ENCODE measurements at regions not wholly inside any gene's neighbourhood (a gene's known extent, or its start where the extent isn't known, plus 50 kb on each side); places are given as distances from the start of the nearest gene placed in this dataset.
"Not testable (repeated sequence)": the region's sequence is repeated elsewhere in the genome, so short reads cannot be mapped to it uniquely, and the experiment has no call there.

DNA sequence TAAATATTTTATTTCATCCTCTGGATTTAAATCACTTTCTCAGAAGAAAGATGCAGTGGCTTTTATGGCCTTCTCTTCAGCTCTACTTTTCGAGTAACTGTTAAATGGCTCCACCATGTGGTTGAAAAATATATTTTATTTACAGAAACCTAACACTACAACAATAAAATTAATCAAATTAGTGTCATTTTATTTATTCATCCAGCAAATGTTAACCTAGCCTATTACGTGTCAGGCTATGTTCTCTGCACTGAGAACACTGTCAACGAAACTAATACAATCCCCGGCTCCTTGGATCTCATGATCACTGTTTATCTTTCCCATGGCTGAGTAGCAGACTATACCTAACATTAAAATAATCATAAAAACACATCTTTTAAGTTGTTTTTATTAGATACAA, 148.0 kb upstream of the OSTN start:
- DNase-seq = no peak
- Mint-ChIP-seq H3K27ac (no peak overlapping the region), H3K9me3 (peaks cover 0 to 2% (median 0%) of the 10 kb centered on the region in 8 donors), H3K36me3 (no peaks in the 10 kb centered on the region), H3K4me3 (no peak overlapping the region), H3K27me3 (no peaks in the 10 kb centered on the region), H3K4me1 (no peaks in the 10 kb centered on the region)
- Histone ChIP-seq H3K9me3 (ENCODE audit: control insufficient read depth in 1 of 2, low read length in 2 of 2) (no peaks in the 10 kb centered on the region), H3K4me1 (ENCODE audit: insufficient read depth, low read length) (no peaks in the 10 kb centered on the region), H3K4me3 (ENCODE audit: low read length in 2 of 2) (no peak overlapping the region), H3K27me3 (ENCODE audit: insufficient read depth, low read length) (no peaks in the 10 kb centered on the region), H3K36me3 (ENCODE audit: insufficient read depth, low read length) (no peaks in the 10 kb centered on the region), H3K27ac (ENCODE audit: low read depth, low read length) (no peak overlapping the region)
- POLR2A ChIA-PET (ENCODE audit: partially characterized antibody) = no interaction called here
- CTCF ChIA-PET (ENCODE audit: partially characterized antibody) = interaction anchor here (1.3 to 4.4 kb wide), 3 partner anchors 22 to 167 kb away, joined by 3 to 81 read pairs (median 3); no protein-coding TSS in a partner anchor
- intact Hi-C loops (cut with micrococcal nuclease) = no loop called here

DNA sequence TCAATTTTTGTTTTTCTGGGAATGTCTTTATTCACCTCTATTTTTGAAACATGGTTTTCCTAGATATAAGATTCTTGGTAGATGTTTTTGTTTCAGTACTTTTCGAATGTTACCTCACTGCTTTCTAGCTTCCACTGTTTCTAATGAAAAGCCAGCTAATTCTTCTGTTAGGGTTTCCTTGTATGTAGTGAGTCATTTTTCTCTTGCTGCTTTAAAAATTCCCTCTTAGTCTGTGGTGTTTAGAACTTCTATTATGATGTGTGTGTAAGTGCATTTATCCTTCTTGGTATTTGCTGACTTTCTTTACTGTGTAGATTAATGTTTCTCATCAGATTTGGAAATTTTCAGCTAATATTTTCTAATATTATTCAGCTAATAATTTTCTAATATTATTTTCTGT, 151.1 kb upstream of the OSTN start:
- H3K4me1 Mint-ChIP-seq = no peaks in the 10 kb centered on the region
- no peak for DNase-seq
- H3K36me3 Mint-ChIP-seq = no peaks in the 10 kb centered on the region
- H3K27ac ChIP-seq (ENCODE audit: low read depth, low read length) = no peak overlapping the region
- peaks cover 0 to 2% (median 0%) of the 10 kb centered on the region in 8 donors for H3K9me3 Mint-ChIP-seq
- no peaks in the 10 kb centered on the region for H3K27me3 Mint-ChIP-seq
- no peaks in the 10 kb centered on the region for H3K4me1 ChIP-seq (ENCODE audit: insufficient read depth, low read length)
- no peak overlapping the region for H3K27ac Mint-ChIP-seq
- H3K27me3 ChIP-seq (ENCODE audit: insufficient read depth, low read length) = no peaks in the 10 kb centered on the region
- H3K4me3 ChIP-seq (ENCODE audit: low read length in 2 of 2) = no peak overlapping the region
- no peak overlapping the region for H3K4me3 Mint-ChIP-seq
- intact Hi-C loops (cut with micrococcal nuclease) = no loop called here
- no peaks in the 10 kb centered on the region for H3K36me3 ChIP-seq (ENCODE audit: insufficient read depth, low read length)
- ChIA-PET CTCF (ENCODE audit: partially characterized antibody) (interaction anchor here (2.0 kb wide), 1 partner anchor 164 kb away, joined by 15 read pairs; no protein-coding TSS in a partner anchor), POLR2A (ENCODE audit: partially characterized antibody) (no interaction called here)
- no peaks in the 10 kb centered on the region for H3K9me3 ChIP-seq (ENCODE audit: control insufficient read depth in 1 of 2, low read length in 2 of 2)

DNA sequence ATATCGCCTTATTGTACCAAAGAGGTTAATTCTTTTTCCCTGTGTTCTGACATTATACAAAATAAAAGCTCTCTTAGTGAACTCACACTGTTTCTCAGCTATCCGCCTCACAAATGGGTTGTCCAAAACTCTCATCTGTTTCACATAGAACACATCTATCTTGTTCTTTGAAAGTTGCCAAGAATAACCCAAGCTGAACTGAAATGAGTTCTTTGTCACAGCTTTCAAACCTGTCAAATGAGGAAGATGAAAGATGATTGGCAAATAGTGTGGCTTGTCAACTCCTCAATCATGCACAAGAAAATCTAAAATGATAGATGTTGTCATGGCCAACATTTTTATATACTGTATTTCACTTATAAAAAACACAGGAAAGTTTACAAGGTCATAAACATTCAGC, 168.1 kb upstream of the OSTN start:
- no peak overlapping the region for H3K27ac Mint-ChIP-seq
- ChIA-PET CTCF (ENCODE audit: partially characterized antibody) (no interaction called here), POLR2A (ENCODE audit: partially characterized antibody) (no interaction called here)
- no peaks in the 10 kb centered on the region for H3K4me1 ChIP-seq (ENCODE audit: insufficient read depth, low read length)
- no peak overlapping the region for H3K27ac ChIP-seq (ENCODE audit: low read depth, low read length)
- H3K9me3 ChIP-seq (ENCODE audit: control insufficient read depth in 1 of 2, low read length in 2 of 2) = no peaks in the 10 kb centered on the region
- H3K4me3 ChIP-seq (ENCODE audit: low read length in 2 of 2) = no peak overlapping the region
- intact Hi-C loops (cut with micrococcal nuclease) = no loop called here
- no peaks in the 10 kb centered on the region for H3K4me1 Mint-ChIP-seq
- DNase-seq = no peak
- no peaks in the 10 kb centered on the region for H3K27me3 ChIP-seq (ENCODE audit: insufficient read depth, low read length)
- no peaks in the 10 kb centered on the region for H3K36me3 Mint-ChIP-seq
- no peak overlapping the region for H3K4me3 Mint-ChIP-seq
- no peaks in the 10 kb centered on the region for H3K27me3 Mint-ChIP-seq
- H3K36me3 ChIP-seq (ENCODE audit: insufficient read depth, low read length) = no peaks in the 10 kb centered on the region
- H3K9me3 Mint-ChIP-seq = no peaks in the 10 kb centered on the region

- Histone ChIP-seq H3K4me3 (ENCODE audit: low read length in 2 of 2) (no peak overlapping the region), H3K27ac (ENCODE audit: low read depth, low read length) (no peak overlapping the region), H3K27me3 (ENCODE audit: insufficient read depth, low read length) (no peaks in the 10 kb centered on the region), H3K4me1 (ENCODE audit: insufficient read depth, low read length) (no peaks in the 10 kb centered on the region), H3K36me3 (ENCODE audit: insufficient read depth, low read length) (no peaks in the 10 kb centered on the region), H3K9me3 (ENCODE audit: control insufficient read depth in 1 of 2, low read length in 2 of 2) (no peaks in the 10 kb centered on the region)
- no peaks in the 10 kb centered on the region for H3K27me3 Mint-ChIP-seq
- intact Hi-C loops (cut with micrococcal nuclease) = no loop called here
- POLR2A ChIA-PET (ENCODE audit: partially characterized antibody) = no interaction called here
- CTCF ChIA-PET (ENCODE audit: partially characterized antibody) = no interaction called here
- DNase-seq = no peak
- no peak overlapping the region for H3K4me3 Mint-ChIP-seq
- H3K27ac Mint-ChIP-seq = no peak overlapping the region
- H3K9me3 Mint-ChIP-seq = no peaks in the 10 kb centered on the region
- no peaks in the 10 kb centered on the region for H3K36me3 Mint-ChIP-seq
- H3K4me1 Mint-ChIP-seq = no peaks in the 10 kb centered on the region
Measured at GRCh38 chr3:191030491-191030890, 168.0 kb upstream of the GMNC start.

- Histone ChIP-seq H3K36me3 (ENCODE audit: insufficient read depth, low read length) (no peaks in the 10 kb centered on the region), H3K27me3 (ENCODE audit: insufficient read depth, low read length) (no peaks in the 10 kb centered on the region), H3K9me3 (ENCODE audit: control insufficient read depth in 1 of 2, low read length in 2 of 2) (no peaks in the 10 kb centered on the region), H3K4me3 (ENCODE audit: low read length in 2 of 2) (no peak overlapping the region), H3K27ac (ENCODE audit: low read depth, low read length) (no peak overlapping the region), H3K4me1 (ENCODE audit: insufficient read depth, low read length) (no peaks in the 10 kb centered on the region)
- intact Hi-C loops (cut with micrococcal nuclease) = no loop called here
- Mint-ChIP-seq H3K4me3 (no peak overlapping the region), H3K9me3 (no peaks in the 10 kb centered on the region), H3K36me3 (no peaks in the 10 kb centered on the region), H3K27me3 (no peaks in the 10 kb centered on the region), H3K27ac (no peak overlapping the region), H3K4me1 (no peaks in the 10 kb centered on the region)
- ChIA-PET POLR2A (ENCODE audit: partially characterized antibody) (no interaction called here), CTCF (ENCODE audit: partially characterized antibody) (interaction anchor here (0.6 kb wide), 1 partner anchor 691 kb away, joined by 3 read pairs; no protein-coding TSS in a partner anchor)
- DNase-seq = no peak
Measured at GRCh38 chr3:191026746-191027145, 164.3 kb upstream of the GMNC start.

DNA sequence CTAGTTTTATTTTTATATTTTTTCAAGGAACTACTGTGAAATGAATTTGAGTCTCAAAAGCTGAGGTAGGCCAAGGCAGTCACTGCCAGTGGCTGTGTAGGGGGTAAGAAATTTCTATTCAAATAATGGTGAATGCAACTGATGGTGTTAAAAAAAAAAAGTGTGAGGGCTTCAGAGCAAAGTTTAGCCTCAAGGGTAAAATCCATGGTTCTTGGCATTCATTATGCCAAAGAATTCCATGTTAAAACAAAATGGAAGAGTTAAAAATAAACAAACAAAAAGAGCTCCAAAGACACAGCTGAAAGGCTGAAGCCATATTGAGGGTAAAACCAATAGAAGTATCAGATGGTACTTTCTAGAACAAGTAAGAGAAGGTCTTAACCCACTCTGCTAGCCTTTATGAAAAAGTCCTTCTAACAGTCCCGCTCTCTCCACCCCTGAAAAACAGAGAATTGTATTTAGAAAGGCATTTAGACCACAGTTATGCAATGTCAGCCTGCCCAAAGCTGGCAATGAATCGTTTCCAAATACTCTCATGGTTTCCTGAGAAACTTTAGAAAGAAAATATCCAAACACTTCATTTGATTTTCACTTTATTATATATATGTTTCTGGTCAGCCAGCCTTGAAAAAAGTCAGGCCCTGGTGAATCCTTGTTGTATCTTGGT, 158.4 kb upstream of the GMNC start:
- DNase-seq = no peak
- Mint-ChIP-seq H3K27ac (no peak overlapping the region), H3K4me1 (no peaks in the 10 kb centered on the region), H3K27me3 (no peaks in the 10 kb centered on the region), H3K9me3 (peaks cover 0 to 5% (median 0%) of the 10 kb centered on the region in 8 donors), H3K36me3 (no peaks in the 10 kb centered on the region), H3K4me3 (no peak overlapping the region)
- no peak overlapping the region for H3K4me3 ChIP-seq (ENCODE audit: low read length in 2 of 2)
- ChIA-PET CTCF (ENCODE audit: partially characterized antibody) (no interaction called here), POLR2A (ENCODE audit: partially characterized antibody) (no interaction called here)
- no peaks in the 10 kb centered on the region for H3K4me1 ChIP-seq (ENCODE audit: insufficient read depth, low read length)
- no peaks in the 10 kb centered on the region for H3K27me3 ChIP-seq (ENCODE audit: insufficient read depth, low read length)
- no peaks in the 10 kb centered on the region for H3K36me3 ChIP-seq (ENCODE audit: insufficient read depth, low read length)
- no peaks in the 10 kb centered on the region for H3K9me3 ChIP-seq (ENCODE audit: control insufficient read depth in 1 of 2, low read length in 2 of 2)
- intact Hi-C loops (cut with micrococcal nuclease) = no loop called here
- no peak overlapping the region for H3K27ac ChIP-seq (ENCODE audit: low read depth, low read length)

DNA sequence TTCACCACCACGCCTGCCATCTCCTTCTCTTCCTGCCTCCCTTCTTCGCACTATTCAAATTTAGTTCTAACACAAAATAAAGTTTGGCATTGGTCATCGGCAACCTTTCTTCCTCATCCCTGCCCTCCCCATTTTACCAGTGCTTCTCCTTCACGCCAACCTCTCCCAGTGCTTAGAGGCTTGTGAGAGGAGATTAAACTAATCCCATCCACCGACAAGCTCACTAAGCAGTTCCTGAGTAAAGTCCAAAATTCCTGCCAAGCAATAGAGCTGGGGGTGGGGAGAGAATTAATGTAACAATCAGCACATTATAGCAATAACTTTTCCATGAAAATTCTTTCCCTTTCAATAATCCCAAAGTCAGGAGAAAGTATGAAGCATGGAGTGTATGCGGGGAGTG, 157.4 kb upstream of the GMNC start:
- H3K4me1 Mint-ChIP-seq = no peaks in the 10 kb centered on the region
- H3K27ac Mint-ChIP-seq = no peak overlapping the region
- H3K27me3 Mint-ChIP-seq = no peaks in the 10 kb centered on the region
- H3K9me3 Mint-ChIP-seq = peaks cover 0 to 5% (median 0%) of the 10 kb centered on the region in 8 donors
- H3K27me3 ChIP-seq (ENCODE audit: insufficient read depth, low read length) = no peaks in the 10 kb centered on the region
- no peak overlapping the region for H3K27ac ChIP-seq (ENCODE audit: low read depth, low read length)
- H3K4me1 ChIP-seq (ENCODE audit: insufficient read depth, low read length) = no peaks in the 10 kb centered on the region
- POLR2A ChIA-PET (ENCODE audit: partially characterized antibody) = no interaction called here
- intact Hi-C loops (cut with micrococcal nuclease) = no loop called here
- no peak overlapping the region for H3K4me3 ChIP-seq (ENCODE audit: low read length in 2 of 2)
- H3K36me3 Mint-ChIP-seq = no peaks in the 10 kb centered on the region
- H3K36me3 ChIP-seq (ENCODE audit: insufficient read depth, low read length) = no peaks in the 10 kb centered on the region
- H3K9me3 ChIP-seq (ENCODE audit: control insufficient read depth in 1 of 2, low read length in 2 of 2) = no peaks in the 10 kb centered on the region
- no peak overlapping the region for H3K4me3 Mint-ChIP-seq
- CTCF ChIA-PET (ENCODE audit: partially characterized antibody) = no interaction called here
- no peak for DNase-seq

DNA sequence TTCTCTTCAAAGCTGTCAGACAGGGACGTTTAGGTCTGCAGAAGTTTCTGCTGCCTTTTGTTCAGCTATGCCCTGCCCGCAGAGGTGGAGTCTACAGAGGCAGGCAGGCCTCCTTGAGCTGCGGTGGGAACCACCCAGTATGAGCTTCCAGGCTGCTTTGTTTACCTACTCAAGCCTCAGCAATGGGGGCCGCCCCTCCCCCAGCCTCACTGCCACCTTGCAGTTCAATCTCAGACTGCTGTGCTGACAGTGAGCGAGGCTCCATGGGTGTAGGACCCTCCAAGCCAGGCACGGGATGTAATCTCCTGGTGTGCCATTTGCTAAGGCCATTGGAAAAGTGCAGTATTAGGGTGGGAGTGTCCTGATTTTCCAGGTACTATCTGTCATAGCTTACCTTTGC, 153.5 kb upstream of the GMNC start:
- POLR2A ChIA-PET (ENCODE audit: partially characterized antibody); H3K4me1 ChIP-seq (ENCODE audit: insufficient read depth, low read length); H3K9me3 Mint-ChIP-seq; H3K27ac ChIP-seq (ENCODE audit: low read depth, low read length); H3K27me3 Mint-ChIP-seq; H3K4me3 Mint-ChIP-seq; H3K36me3 Mint-ChIP-seq; H3K9me3 ChIP-seq (ENCODE audit: control insufficient read depth in 1 of 2, low read length in 2 of 2); H3K4me1 Mint-ChIP-seq; H3K27ac Mint-ChIP-seq; H3K27me3 ChIP-seq (ENCODE audit: insufficient read depth, low read length); H3K36me3 ChIP-seq (ENCODE audit: insufficient read depth, low read length); CTCF ChIA-PET (ENCODE audit: partially characterized antibody); H3K4me3 ChIP-seq (ENCODE audit: low read length in 2 of 2); DNase-seq; intact Hi-C loops (cut with micrococcal nuclease): not testable (repeated sequence)

Measured in CD4-positive, alpha-beta memory T cell (primary cell).